K562 (cell line): ENCODE measurements at regions not wholly inside any gene's neighbourhood (a gene's known extent, or its start where the extent isn't known, plus 50 kb on each side); places are given as distances from the start of the nearest gene placed in this dataset.

Experiments
- CHD4 ChIP-seq: fragments of 200-600 bp; sonication (generic); IDR thresholded peaks from 3 replicates; pipeline ENCODE4 v1.6.1; 2012; ENCODE audit warnings: low read depth, mild to moderate bottlenecking, mixed read lengths, low read length, inconsistent platforms; ENCODE audit not compliant: insufficient read depth, insufficient replicate concordance, poor library complexity, severe bottlenecking
- HDAC1 ChIP-seq, 2 experiments: fragments of 450-650 bp; IDR thresholded peaks; 2 replicates each; pipeline ENCODE4 v1.6.1; 2016 to 2017; ENCODE audit warnings: inconsistent platforms in 1 of 2, mild to moderate bottlenecking in 1 of 2, moderate library complexity in 1 of 2
- HES1 ChIP-seq: fragments of 450-650 bp; IDR thresholded peaks from 2 replicates; pipeline ENCODE4 v1.6.1; 2016; ENCODE audit warnings: low read depth, mild to moderate bottlenecking, moderate library complexity
- HNRNPL ChIP-seq: fragments of 200-400 bp; formaldehyde crosslinking; IDR thresholded peaks from 2 replicates; pipeline ENCODE4 v1.6.1; 2017; ENCODE audit warnings: low read depth, mild to moderate bottlenecking, low read length
- KAT8 ChIP-seq: fragments of 450-650 bp; IDR thresholded peaks from 2 replicates; pipeline ENCODE4 v1.6.1; 2016; ENCODE audit warnings: low read depth, mild to moderate bottlenecking
- MBD1 ChIP-seq: fragments of 250-450 bp; sonication (Bioruptor Pico); IDR thresholded peaks from 2 replicates; pipeline ENCODE4 v1.8.0; 2022; ENCODE audit warnings: inconsistent platforms
- MCM7 ChIP-seq, 2 experiments: fragments of 450-650 bp; IDR thresholded peaks; 2 replicates each; pipeline ENCODE4 v1.6.1; 2016 to 2018
- MXD1 ChIP-seq: fragments of 250-450 bp; sonication (Bioruptor Pico); IDR thresholded peaks from 2 replicates; pipeline ENCODE4 v1.8.0; 2021; ENCODE audit warnings: borderline replicate concordance, mild to moderate bottlenecking, moderate library complexity; ENCODE audit not compliant: poor library complexity, severe bottlenecking
- NCOR1 ChIP-seq: fragments of 450-650 bp; IDR thresholded peaks from 2 replicates; pipeline ENCODE4 v1.6.1; 2016; ENCODE audit warnings: mild to moderate bottlenecking, moderate library complexity
- OTX1 ChIP-seq: fragments of 450-650 bp; formaldehyde crosslinking; IDR thresholded peaks from 2 replicates; pipeline ENCODE4 v1.4.0; 2022; ENCODE audit warnings: mild to moderate bottlenecking
- RBM15 ChIP-seq: fragments of 200-400 bp; formaldehyde crosslinking; IDR thresholded peaks from 2 replicates; pipeline ENCODE4 v1.6.1; 2018; ENCODE audit warnings: mild to moderate bottlenecking, low read length, moderate library complexity; ENCODE audit not compliant: insufficient read depth
- RREB1 ChIP-seq: fragments of 250-450 bp; sonication (Bioruptor Pico); IDR thresholded peaks from 2 replicates; pipeline ENCODE4 v1.4.0; 2020
- SP1 ChIP-seq: sonication (generic); formaldehyde crosslinking; IDR thresholded peaks from 2 replicates; pipeline ENCODE4 v1.8.1; 2022; ENCODE audit warnings: mild to moderate bottlenecking, missing genetic modification reagents
- TBP ChIP-seq: optimal IDR thresholded peaks from 2 replicates; pipeline ENCODE3; 2011; ENCODE audit warnings: low read depth, low read length, improper control_type of control experiment
- WHSC1 ChIP-seq: IDR thresholded peaks from one replicate; pipeline ENCODE4 v1.6.1; 2012; ENCODE audit warnings: low read length, control low read depth, inconsistent platforms
- ZFP1 ChIP-seq: fragments of 450-650 bp; formaldehyde crosslinking; IDR thresholded peaks from 2 replicates; pipeline ENCODE4 v1.4.0; 2020; ENCODE audit warnings: mild to moderate bottlenecking, mixed read lengths
- ZNF134 ChIP-seq: fragments of 250-450 bp; sonication (Bioruptor Pico); conservative IDR thresholded peaks from 2 replicates; pipeline ENCODE4 v1.4.0; 2020
- ZNF146 ChIP-seq: IDR thresholded peaks from one replicate; pipeline ENCODE4 v1.6.1; 2018; ENCODE audit warnings: missing compliant biosample characterization; ENCODE audit not compliant: unreplicated experiment
- ZNF24 ChIP-seq: fragments of 450-650 bp; IDR thresholded peaks from 2 replicates; pipeline ENCODE4 v1.6.1; 2016
- ZNF445 ChIP-seq: fragments of 250-450 bp; sonication (Bioruptor Pico); IDR thresholded peaks from 2 replicates; pipeline ENCODE4 v1.4.0; 2020; ENCODE audit warnings: low read depth, mild to moderate bottlenecking, moderate library complexity
- ZNF766 ChIP-seq: fragments of 200-800 bp; sonication (Bioruptor generic); conservative IDR thresholded peaks from 2 replicates; pipeline ENCODE4 v1.6.1; 2016; ENCODE audit warnings: missing genetic modification characterization, missing compliant biosample characterization

GRCh38 chr3:33936171-33936920 is 137.9 kb downstream of the PDCD6IP start (continued):
- TF ChIP-seq RREB1 (CRISPR knock-in tag) (no peak), HES1 (no peak), KAT8 (peak; percentile 50; the same call in 1 of the 2 replicates), HNRNPL (no peak), ZNF134 (CRISPR knock-in tag) (no peak), WHSC1 (no peak), OTX1 (CRISPR knock-in tag) (no peak), SP1 (CRISPR knock-in tag) (0 out of 2 replicates have a peak, but pooled peaks have one; percentile 46), CHD4 (no peak), MXD1 (CRISPR knock-in tag) (no peak), ZNF445 (no peak), MCM7 (IDR thresholded peaks at IDR 0.05) (no peak), ZNF146 (no peak), NCOR1 (peak; percentile 90), ZNF24 (no peak; the same call in 1 of the 2 replicates), HDAC1 (IDR thresholded peaks at IDR 0.05) (peak in 1 of 2 experiments; percentile 19; a peak in 1 of 4 replicates), TBP (peak; percentile 82), MBD1 (CRISPR knock-in tag) (no peak), ZFP1 (CRISPR knock-in tag) (no peak), RBM15 (no peak), ZNF766 (peak; percentile 80)
